Nephron progenitor cell (in vitro differentiated cells): ENCODE measurements at regions not wholly inside any gene's neighbourhood (a gene's known extent, or its start where the extent isn't known, plus 50 kb on each side); places are given as distances from the start of the nearest gene placed in this dataset.

Experiments used
- DNase-seq: peaks from one replicate; pipeline ENCODE4 v3.0.0; 2021
- H3K27ac Mint-ChIP-seq: 2 replicates; pipeline ENCODE4 v1.8.0; 2021; ENCODE audit warnings: mild to moderate bottlenecking, moderate library complexity, mixed read lengths
- H3K27me3 Mint-ChIP-seq: 2 replicates; pipeline ENCODE4 v1.8.0; 2021; ENCODE audit warnings: mild to moderate bottlenecking, low read depth, mixed read lengths; ENCODE audit not compliant: poor library complexity
- H3K36me3 Mint-ChIP-seq: 2 replicates; pipeline ENCODE4 v1.8.0; 2021; ENCODE audit warnings: low read depth, mixed read lengths
- H3K4me1 Mint-ChIP-seq: 2 replicates; pipeline ENCODE4 v1.8.0; 2021; ENCODE audit warnings: mixed read lengths
- H3K4me3 Mint-ChIP-seq: 2 replicates; pipeline ENCODE4 v1.8.0; 2021; ENCODE audit warnings: mild to moderate bottlenecking, moderate library complexity, mixed read lengths
- H3K9me3 Mint-ChIP-seq: 2 replicates; pipeline ENCODE4 v1.8.0; 2021; ENCODE audit warnings: mild to moderate bottlenecking, moderate library complexity, mixed read lengths
- TF ChIP-seq, protein P1 (sequence below): fragments of 200-600 bp; sonication (generic); IDR thresholded peaks from 2 replicates; pipeline ENCODE4 v1.5.0; 2021; ENCODE audit warnings: antibody characterized with exemption

DNA sequence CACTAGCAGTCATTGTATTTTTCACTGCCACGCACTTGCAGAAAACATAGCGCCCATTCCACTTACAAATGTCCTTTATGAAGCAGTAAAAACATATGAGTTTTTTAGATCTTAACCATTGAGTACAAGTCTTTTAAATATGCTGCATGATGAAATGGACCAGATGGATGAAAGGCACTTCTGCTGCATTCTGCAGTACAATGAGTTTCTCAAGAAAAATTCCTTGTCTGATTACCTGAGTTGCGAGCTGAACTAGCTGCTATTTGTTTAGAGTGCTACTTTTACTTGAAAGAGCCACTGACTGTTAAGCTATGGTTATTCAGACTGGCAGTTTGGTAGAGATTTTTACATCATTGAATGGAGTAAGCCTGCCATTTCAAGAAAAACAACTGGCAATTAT, 825.5 kb upstream of the ACVR2A start:
- Mint-ChIP-seq H3K4me3 (no peak overlapping the region), H3K27me3 (no peaks in the 10 kb centered on the region), H3K9me3 (peaks cover 23% of the 10 kb centered on the region), H3K27ac (no peak overlapping the region), H3K4me1 (peaks cover 5% of the 10 kb centered on the region), H3K36me3 (peaks cover 13% of the 10 kb centered on the region)
- TF ChIP-seq, protein P1, sequence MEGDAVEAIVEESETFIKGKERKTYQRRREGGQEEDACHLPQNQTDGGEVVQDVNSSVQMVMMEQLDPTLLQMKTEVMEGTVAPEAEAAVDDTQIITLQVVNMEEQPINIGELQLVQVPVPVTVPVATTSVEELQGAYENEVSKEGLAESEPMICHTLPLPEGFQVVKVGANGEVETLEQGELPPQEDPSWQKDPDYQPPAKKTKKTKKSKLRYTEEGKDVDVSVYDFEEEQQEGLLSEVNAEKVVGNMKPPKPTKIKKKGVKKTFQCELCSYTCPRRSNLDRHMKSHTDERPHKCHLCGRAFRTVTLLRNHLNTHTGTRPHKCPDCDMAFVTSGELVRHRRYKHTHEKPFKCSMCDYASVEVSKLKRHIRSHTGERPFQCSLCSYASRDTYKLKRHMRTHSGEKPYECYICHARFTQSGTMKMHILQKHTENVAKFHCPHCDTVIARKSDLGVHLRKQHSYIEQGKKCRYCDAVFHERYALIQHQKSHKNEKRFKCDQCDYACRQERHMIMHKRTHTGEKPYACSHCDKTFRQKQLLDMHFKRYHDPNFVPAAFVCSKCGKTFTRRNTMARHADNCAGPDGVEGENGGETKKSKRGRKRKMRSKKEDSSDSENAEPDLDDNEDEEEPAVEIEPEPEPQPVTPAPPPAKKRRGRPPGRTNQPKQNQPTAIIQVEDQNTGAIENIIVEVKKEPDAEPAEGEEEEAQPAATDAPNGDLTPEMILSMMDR, result no peak
- no peak for DNase-seq

DNA sequence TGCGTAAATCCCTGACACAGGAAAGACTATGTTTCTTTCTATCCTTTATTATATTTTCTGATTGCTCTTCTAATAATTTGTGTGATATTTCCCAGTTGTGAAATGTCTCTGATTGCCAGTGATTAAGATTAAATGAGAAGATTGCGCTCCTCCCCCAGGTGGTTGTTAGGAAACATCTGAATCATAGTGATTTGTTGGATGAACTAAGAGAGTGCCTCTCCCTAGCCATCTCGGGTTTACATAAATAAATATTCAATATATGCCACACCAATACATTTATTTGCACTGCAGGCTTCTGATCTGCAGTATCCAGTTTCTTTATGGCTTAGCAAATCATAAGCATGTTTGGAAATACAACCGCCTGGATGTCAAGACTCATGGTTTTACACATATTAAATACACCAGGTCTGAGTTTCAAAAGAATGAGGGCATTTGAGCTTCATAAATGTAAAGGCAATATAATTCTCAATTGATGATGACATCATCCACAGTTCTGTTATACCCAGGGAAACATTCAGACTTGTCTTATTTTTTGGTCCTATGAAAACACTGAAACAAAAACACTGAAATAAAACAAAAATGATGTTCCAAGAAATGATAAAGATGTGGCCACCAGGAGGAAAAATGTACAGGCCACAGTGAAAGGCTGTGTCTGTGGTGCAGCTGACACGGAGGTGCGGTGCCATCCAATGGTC, 826.7 kb upstream of the ACVR2A start:
- no peak overlapping the region for H3K27ac Mint-ChIP-seq
- no peak overlapping the region for H3K4me3 Mint-ChIP-seq
- no peak for DNase-seq
- peaks cover 14% of the 10 kb centered on the region for H3K9me3 Mint-ChIP-seq
- H3K4me1 Mint-ChIP-seq, result peaks cover 5% of the 10 kb centered on the region
- H3K27me3 Mint-ChIP-seq, result no peaks in the 10 kb centered on the region
- TF ChIP-seq, protein P1, result no peak
- H3K36me3 Mint-ChIP-seq, result peaks cover 13% of the 10 kb centered on the region

DNA sequence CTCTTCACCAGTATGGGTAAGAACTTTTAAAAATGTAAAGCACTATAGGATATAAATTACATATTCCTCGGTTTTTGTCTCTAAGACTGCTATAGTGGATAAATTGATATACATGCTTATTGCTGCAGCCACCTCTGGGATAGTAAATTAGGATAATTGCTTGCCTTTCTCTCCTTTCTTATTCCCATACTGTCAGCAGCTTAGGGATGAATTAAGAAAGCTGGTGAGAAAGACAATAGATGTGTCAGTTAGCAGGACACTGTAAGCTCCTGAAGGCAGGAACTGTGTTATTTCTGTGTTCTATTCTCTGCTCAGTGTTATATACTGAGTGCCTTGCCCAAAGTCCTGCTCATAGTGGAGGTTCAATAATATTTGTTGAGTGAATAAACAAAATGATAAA, 828.6 kb upstream of the ACVR2A start:
- TF ChIP-seq, protein P1, result no peak
- no peak for DNase-seq
- peaks cover 4% of the 10 kb centered on the region for H3K36me3 Mint-ChIP-seq
- H3K27ac Mint-ChIP-seq, result no peak overlapping the region
- peaks cover 5% of the 10 kb centered on the region for H3K4me1 Mint-ChIP-seq
- H3K4me3 Mint-ChIP-seq, result no peak overlapping the region
- peaks cover 3% of the 10 kb centered on the region for H3K27me3 Mint-ChIP-seq
- no peaks in the 10 kb centered on the region for H3K9me3 Mint-ChIP-seq

DNA sequence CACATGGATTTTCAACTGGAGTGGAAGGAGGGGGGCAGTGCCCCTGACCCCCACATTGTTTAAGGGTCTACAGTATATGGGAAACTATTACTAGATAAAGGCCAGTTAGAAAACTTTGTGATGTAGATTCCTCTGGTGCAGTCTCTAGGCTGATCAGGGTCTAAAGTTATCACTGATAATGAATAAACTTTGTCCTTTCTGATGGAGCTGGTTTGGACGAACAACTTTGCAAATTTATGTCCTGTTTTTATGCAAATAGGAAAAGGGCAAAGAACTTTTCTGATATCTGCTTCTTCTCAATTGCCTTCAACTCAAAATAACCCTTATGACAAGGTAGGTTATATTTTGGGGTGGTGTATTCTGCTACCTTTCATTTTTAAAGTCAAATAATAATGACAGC, 829.2 kb upstream of the ACVR2A start:
- Mint-ChIP-seq H3K4me3 (no peak overlapping the region), H3K27ac (no peak overlapping the region), H3K36me3 (peaks cover 4% of the 10 kb centered on the region), H3K4me1 (peaks cover 5% of the 10 kb centered on the region), H3K27me3 (peaks cover 3% of the 10 kb centered on the region), H3K9me3 (no peaks in the 10 kb centered on the region)
- DNase-seq, result no peak
- TF ChIP-seq, protein P1, result no peak

DNA sequence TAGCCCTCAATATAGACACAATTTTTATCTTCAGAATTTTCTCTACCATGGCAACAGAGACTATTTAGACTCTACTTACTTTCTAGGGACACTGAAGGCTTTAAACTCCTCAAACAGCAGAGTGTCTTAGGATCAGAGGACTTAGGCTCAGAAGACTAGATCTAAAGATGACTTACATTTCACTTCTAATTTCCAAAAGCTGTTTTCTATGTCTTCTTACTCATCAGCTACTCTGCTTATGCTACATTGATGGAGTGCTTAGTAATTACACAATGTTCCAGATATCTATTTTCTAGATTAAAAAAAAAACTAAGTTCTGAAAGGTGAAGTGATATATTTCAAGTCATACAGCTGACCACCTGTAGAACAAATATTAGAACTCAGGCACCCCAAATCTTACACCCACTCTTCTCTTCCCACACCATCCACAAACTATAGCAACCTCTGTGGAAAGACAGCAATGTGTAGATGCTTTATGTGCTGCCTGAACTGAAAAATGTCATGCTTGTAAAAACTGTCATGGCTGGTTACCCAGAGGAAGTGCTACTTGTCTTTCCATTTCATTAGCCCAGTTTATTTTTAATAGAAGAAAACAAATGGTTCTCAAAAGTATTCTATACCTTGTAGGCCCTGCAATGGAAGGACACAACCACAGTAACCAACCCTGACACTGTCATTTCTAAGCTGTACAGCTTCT, 831.0 kb upstream of the ACVR2A start:
- Mint-ChIP-seq H3K4me1 (peaks cover 3% of the 10 kb centered on the region), H3K36me3 (no peaks in the 10 kb centered on the region), H3K9me3 (no peaks in the 10 kb centered on the region), H3K4me3 (no peak overlapping the region), H3K27me3 (peaks cover 3% of the 10 kb centered on the region), H3K27ac (no peak overlapping the region)
- TF ChIP-seq, protein P1, result no peak
- DNase-seq, result no peak

DNA sequence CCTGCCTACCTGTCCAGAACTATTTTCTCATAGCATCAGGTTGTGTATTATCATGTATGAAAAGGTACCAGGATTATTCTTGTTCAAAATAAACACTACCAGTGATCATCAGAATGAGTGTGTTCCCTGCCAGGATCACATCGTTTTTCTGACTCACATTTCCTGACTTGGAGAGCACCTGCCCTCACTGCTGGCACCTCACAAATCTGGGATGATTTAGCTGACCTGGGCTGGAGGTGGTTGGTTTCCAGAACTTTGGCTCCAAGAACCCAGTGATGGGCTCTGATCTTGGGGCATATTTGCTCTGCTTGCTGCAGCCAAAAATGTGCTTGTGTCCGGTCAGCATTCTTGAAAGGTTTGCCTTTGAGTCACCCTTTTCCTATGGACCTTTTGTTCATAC, 836.3 kb upstream of the ACVR2A start:
- no peak overlapping the region for H3K4me3 Mint-ChIP-seq
- DNase-seq, result no peak
- no peaks in the 10 kb centered on the region for H3K36me3 Mint-ChIP-seq
- H3K27me3 Mint-ChIP-seq, result peaks cover 3% of the 10 kb centered on the region
- TF ChIP-seq, protein P1, result no peak
- H3K4me1 Mint-ChIP-seq, result no peaks in the 10 kb centered on the region
- no peak overlapping the region for H3K27ac Mint-ChIP-seq
- no peaks in the 10 kb centered on the region for H3K9me3 Mint-ChIP-seq
